ENCODE measurements at regions not wholly inside any gene's neighbourhood (a gene's known extent, or its start where the extent isn't known, plus 50 kb on each side); places are given as distances from the start of the nearest gene placed in this dataset.

DNA sequence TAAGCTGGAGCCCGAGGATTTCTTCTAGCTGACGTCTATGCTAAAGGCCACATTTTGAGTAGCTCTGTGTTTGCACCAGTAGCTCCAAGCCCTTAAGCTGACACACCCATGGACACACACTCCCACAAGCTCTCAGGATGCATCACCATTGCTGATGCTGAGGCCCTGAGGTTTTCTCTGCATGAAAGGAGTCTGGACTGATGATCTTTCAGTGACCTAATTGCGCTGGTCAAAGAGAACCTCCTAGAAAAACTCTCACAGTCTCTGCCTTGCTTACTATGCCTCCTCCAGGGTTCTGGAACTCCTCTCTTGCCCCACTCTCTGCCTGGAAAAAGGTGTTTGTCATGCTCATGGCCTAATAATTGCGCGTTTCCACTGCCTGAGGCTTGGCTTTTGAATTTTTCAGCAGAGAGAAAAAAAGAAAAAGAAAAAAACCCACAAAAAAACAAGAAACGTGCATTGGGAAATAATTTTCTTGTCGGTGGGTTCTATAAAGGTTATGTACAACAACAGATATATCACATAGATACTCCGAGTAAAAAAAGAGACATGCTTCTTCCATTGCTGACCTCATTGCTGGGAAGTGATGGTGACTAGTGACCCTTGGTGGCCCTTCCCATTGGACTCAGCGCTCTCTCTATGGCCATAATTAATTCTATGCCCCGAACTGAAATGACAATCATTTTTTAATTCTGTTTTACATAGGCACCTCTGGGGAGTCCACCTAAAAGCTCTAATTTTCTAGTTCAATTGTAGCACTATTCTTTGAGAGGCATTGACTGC lies 297.0 kb downstream of the TDRD15 start:
- no peak for DNase-seq

DNA sequence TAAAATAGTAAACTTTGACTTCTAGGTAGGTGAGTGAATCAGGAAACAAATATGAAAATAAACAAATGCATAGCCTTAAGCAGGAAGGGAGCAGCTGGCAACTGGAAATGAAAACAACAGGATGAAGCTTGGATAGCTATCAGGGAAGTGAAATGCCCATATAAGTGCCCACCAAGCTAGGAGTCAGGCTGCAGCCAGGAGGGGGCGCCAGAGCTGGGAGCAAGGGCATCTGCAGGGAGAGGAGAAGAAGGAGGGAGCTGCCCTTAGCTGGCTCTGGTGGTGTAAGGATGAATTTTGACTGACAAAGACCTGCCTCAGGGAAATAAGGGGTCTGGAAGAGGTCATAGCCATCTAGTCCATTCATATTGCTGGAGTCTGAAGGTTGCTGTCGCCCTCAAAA lies 298.3 kb downstream of the TDRD15 start:
- intact Hi-C loops (cut with DNase I): no loop called here

More for the DNA sequence above, 297.0 kb downstream of the TDRD15 start:
- intact Hi-C loops (cut with DNase I): no loop called here

DNA sequence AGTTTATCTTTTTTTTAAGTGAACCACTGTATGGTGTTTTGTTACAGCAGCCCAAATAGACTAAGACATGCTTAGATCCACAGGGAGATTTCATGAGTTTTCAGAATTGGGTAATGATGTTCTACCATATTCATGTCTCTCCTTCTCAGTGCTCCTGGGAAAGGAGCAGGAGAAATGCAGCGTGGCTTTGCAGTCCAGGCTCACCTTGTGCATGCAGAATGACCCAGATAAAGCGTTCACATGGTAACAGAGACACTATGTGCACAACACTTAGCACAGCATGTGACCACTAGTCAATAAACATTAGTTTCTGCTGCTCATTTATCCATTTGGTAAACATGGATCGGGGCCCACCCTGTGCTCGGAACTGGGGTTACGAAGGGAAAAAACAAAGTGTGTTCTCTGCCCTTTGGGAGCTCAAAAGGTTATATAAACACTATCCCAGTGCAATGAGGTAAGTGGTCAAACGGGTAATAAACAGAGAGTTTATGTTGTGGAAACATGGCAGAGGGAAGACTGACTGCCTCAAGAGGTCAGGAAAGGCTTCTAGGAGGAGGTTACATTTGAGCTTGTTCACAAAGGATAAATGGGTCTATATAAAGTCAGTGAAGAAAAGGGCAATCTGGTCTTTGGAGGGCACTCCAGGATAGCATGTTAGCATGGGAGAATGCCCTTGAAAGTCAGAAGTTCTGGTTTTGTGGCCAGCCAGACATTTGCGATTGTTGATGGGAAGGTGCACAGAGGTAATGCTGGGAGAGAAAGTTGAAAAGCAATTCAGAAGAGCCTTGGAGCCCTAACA lies 299.2 kb downstream of the TDRD15 start:
- intact Hi-C loops (cut with DNase I): no loop called here
- no peak for DNase-seq

More for the DNA sequence above, 298.3 kb downstream of the TDRD15 start:
- peak in 4 of 10 donors; percentile 9 to 54 (median 22) for DNase-seq

DNA sequence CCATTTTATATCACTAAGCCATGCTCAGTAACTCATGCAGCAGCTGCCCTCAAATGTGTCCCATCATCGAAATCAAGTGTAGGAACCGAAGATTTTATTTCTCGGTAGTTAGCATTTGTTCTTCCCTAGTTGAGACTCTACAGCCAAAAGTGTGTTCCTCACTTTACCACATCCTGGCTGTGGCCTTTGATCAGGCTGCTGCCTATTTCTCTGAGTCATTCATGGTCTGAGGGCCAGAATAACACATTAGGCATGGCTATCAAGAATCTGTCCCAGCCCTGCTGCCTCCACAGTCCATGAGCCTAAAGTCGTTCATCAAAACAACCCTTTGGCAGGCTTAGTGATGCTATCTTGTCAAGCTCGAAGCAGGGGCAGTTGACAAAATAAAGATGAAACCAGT lies 300.1 kb downstream of the TDRD15 start:
- DNase-seq: no peak
- intact Hi-C loops (cut with DNase I): no loop called here

DNA sequence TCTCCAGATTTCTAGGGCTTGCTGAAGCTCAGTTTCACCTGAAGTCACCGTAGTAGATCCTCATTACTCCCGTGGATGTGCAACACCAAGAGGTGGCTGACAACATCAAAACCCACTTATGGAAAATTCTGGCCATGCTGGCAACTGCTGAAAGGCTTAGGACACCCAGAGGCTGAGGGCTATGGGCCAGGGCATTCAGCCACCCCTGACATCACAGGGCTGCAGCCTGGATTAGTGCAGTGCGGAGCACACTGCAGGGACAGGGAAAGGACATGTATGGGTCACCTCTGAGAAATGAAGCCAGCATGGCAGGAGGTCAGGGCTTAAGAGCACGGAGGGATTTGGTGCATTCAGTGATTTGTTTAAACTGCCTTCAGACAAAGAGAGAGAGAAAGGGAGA lies 300.6 kb downstream of the TDRD15 start:
- intact Hi-C loops (cut with DNase I): no loop called here
- no peak for DNase-seq

DNA sequence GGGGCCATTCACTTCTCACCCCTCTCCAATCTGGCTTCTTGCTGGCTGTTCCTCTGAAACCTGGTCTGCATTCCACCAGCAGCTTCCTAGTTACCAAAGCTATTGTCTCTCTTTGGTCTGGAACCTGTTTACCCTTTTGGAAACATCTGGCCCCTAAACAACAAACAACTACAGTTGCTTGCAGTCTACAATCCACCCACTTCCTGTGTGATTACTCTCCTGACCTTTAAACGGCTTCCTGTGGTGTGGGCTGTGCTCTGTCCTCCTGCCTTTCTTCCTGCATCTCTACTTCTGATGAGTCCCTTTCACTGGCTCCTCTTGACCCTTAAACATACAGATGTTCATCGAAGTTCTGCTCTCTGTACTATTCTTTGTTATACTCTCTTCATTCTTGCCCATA lies 303.8 kb downstream of the TDRD15 start:
- no peak for DNase-seq
- intact Hi-C loops (cut with DNase I): no loop called here

DNA sequence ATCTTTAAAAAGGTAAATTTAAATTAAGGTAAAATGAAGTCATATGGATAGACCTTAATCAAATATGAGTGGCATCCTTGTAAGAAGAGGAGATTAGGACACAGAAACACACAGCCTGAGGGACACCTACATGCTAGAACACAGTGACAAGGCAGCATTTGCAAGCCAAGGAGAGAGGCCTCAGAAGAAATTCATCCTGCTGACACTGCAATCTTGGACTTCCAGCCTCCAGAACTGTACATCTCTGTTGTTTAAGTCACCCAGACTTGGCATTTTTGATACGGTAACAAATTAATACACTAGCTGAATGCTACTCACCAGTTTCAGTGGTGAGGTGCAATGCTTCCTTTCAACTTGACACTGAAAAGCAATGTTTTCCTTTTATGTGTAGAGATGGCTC lies 305.0 kb downstream of the TDRD15 start:
- intact Hi-C loops (cut with DNase I): no loop called here
- no peak for DNase-seq

DNA sequence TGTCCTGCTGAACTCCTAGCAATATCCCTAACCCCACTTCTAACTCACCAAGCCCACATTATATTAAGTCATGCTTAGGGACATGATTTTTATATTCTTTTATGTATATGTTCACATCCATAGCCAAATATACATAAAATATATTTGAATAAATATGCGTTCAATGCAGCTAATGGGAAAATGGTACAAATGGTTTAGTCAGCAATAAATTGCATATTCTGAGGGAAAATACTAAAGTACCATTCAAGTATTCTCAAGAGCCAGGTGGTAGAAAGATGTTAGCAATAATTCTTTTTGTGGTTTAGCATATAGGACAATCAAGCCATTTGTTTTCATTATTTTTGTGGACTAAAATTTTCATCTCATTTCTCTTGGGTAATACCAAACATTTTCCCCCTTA lies 306.0 kb downstream of the TDRD15 start:
- no peak for DNase-seq
- intact Hi-C loops (cut with DNase I): no loop called here

DNA sequence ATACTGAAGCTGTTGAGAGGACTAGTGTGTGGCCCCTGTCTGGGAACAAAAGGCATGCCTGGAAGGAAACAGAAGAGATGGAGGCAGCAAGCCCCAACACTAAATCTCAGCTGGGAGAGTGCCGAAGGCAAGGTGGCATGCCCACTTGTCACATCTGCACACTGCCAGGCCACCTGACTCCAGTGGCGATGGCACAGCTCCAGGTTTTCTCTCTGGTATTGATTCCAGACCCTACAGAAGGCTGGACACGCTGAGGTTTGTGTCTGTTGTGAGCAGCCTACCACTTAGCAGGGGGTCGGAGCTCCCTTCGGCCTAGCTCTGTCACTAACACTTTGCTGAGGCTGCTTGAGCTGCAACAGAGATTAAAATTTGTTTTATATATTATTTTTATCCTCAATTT lies 307.3 kb downstream of the TDRD15 start:
- DNase-seq: no peak

DNA sequence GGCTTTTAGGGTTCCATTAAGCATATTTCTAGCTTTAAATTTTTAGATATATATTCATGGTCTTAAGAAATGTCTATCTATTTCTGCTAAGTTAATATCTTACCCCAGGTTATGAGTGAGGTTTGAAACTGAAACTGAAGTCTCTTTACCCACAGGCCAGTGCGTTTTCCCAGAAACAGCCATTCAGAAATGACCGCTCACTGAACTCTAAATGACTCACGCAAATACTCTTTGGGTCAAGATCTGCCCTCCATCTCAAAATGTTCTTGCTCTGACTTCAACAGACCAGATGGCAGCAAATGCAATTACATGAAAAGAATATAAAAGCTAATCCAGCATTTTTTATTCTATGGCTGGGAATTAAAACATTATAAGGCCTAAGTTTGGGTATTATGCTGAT lies 315.2 kb downstream of the TDRD15 start:
- no peak for DNase-seq
- intact Hi-C loops (cut with DNase I): no loop called here

More for the DNA sequence above, 307.3 kb downstream of the TDRD15 start:
- intact Hi-C loops (cut with DNase I): no loop called here

DNA sequence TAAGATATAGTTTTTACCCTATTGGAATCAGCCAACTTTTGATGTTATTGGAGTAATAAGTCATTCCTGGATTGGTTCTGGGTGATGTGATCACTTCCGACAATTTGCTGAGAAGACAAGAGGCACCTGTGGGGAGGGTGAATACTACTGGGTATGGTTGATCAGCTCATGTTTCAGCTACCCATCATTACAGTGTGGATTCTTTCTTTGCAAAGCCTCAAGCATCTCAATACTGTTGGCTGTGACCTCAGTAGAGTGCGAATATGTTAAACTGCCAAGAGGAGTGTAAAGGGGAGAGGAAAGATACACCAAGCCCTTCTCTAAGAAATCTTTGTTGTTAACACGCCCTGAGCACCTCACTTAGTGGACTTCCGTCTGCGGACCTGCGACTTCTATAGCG lies 317.7 kb downstream of the TDRD15 start:
- intact Hi-C loops (cut with DNase I): no loop called here
- DNase-seq: no peak

DNA sequence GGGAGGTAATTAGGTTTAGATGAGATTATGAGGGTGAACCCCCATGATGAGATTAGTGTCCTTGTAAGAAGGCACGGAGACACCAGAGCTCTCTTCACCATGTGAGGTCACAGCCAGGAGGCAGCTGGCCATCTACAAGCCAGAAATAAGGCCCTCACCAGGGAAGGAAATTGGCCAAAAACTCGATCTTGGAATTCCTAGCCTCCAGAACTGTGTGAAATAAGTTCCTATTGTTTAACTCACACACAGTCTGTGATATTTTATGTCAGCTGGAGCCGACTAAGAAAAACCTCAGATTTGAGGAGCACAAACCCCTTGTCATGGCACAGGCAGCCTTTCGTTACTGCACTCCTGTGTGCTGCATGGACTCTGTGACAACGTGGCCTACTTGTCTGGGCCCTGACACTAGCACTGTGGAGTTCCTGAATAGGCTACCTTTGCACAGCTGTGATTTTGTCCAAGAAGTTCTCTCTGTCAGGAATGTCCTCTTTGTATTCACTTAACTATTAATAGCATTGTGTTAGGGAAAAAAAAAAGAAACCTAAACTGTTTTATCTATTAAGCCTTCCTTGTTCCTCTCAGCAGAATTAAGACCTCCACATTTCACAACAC lies 319.8 kb downstream of the TDRD15 start:
- no peak for DNase-seq
- intact Hi-C loops (cut with DNase I): no loop called here

DNA sequence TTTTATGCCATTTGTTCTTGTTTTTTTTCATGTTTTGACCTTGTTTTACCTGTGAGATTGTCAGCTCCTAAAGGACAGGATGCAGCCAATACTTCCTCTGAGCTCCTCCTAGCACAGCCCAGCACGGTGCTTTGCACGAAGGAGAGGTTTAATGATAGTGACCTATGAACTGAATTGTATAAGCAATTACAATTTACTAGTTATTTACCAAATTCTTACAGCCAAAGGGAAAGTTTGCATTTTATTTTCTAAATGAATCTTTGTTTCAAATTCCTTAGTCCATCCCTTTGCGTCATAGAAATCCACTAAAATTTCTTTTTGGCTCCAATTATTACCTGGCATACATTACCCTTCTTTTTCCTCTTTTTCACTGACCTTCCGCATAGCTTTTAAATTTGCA lies 326.1 kb downstream of the TDRD15 start:
- no peak for DNase-seq
- intact Hi-C loops (cut with DNase I): no loop called here

DNA sequence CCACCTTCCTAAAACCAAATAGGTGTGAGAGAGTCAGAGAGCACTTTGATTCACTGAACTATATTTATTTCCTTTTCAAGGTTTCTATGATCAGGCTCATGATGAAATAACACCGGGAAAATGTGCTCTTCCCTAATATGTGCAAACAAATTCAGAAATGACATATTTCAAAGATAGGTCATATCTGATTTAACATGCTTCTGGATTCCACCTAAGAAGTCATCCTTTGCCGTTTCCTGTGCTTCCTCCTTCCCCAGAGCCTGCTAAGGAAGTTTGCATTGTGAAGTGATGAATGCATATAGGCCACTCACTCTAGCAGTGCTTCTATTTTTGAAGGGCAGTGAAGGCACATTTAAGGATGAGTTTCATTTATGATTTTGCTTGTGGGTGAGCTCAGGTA lies 327.6 kb downstream of the TDRD15 start:
- intact Hi-C loops (cut with DNase I): no loop called here
- DNase-seq: no peak

DNA sequence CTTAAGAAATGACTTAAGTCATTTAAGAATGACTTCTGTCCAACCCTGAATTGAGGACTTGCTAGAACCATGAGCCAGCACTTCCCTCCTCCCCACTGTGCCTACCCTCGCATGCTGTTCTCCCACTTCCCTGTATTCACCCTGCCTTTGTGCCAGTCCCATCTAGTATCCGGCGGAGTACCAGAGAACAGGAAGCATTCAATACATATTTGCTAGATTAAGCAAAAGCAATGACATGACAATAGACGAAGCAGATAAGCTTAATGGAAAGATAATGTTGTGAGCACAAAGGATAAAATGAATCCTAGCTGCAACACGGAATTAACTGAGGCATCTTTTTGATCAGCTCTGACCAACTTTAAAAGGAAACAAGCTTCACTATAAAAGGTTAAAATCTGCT lies 328.5 kb downstream of the TDRD15 start:
- DNase-seq: no peak
- intact Hi-C loops (cut with DNase I): no loop called here

DNA sequence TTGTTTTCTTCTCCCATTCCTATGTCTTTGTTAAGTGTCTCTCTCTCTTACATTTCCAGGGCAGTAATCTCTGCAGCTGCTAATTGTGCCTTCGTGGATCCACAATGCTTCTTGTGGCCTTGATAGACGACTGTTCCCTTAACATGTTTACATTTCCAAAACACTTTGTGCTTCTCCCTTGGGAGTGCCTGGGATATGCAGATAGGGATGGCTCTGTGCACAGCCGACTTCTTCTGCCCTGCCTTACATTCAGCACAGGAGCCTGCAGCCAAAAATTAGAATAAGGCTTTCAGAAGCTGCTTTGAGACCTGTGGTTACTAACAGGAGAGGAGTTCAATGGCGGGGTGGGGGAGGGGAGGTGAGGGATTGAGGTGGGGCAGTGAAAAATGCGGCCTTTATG lies 328.9 kb downstream of the TDRD15 start:
- DNase-seq: no peak
- intact Hi-C loops (cut with DNase I): no loop called here

DNA sequence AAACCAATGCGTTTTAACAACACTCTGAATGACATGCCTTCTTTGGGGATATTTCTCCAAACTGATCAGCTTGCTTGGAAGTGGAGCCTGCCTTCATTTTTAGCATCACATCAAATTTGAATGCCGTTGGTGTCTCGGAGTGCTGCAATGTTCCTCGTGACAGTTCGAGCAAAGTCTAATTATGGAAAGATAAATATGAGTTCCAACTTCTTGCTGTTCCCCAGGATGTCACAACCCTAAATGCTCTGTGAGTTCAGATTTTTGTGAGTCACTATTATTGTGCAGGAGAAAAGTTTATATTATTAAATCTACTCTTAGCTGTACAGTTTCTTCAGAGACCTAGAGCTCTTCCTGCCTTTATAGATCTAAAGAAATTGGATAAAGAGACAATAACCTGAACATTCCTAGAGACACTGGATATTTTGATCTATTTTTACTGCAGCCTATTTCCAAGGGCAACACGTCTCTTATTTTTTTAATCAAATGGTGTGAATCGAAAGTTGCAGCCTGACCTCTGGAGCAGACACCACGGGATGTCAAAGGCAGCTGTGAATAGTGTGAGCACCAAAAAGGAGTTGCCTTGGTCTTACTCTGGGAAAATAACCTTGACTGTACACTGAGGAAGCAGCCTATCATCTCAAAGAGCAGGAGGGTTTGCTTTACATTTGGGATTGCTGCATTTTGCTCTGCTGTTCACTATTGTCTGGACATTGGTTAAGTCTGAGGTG lies 330.1 kb downstream of the TDRD15 start:
- no peak for DNase-seq
- intact Hi-C loops (cut with DNase I): no loop called here

DNA sequence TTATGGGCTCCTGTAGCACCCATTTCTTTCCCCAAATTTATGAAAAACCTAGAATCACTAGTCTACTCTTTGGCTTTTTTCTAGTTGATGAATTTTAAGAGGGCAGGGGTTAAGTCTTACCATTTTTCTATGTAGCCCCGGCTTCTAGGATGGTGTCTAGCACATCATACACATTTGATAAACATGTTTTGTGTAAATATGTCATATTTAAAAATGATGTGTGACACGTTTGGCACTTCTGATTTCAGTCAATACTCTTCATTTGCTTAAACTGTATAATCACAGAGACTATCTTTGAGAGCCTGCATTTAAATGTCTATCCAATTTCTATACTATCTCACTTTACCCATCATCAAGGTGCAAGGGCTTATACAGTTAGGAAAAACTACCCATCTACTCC lies 331.1 kb downstream of the TDRD15 start:
- intact Hi-C loops (cut with DNase I): no loop called here
- no peak for DNase-seq

DNA sequence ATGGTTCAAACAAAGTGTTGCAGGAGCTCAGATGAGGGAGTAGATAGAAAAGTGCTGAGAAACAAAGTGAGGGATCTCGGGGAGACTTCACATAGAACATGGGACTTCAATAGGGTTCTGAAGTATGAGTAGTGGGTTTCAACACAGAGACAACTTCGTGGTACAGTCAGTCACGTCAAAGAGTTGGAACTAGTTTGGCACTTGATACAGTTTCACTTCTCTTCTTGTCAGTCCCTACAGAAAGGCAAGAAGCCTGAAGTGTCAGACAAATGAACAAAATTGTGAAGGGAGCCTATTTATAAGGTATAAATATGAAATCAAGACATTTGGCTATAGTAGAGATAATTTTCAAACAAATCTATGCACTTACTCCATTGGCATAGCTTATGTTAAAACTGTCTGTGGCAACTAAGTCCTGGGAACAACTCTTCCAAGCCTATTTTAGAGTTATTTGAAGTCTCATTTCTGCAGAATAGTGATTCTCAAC lies 338.0 kb downstream of the TDRD15 start:
- intact Hi-C loops (cut with DNase I): no loop called here
- no peak for DNase-seq

DNA sequence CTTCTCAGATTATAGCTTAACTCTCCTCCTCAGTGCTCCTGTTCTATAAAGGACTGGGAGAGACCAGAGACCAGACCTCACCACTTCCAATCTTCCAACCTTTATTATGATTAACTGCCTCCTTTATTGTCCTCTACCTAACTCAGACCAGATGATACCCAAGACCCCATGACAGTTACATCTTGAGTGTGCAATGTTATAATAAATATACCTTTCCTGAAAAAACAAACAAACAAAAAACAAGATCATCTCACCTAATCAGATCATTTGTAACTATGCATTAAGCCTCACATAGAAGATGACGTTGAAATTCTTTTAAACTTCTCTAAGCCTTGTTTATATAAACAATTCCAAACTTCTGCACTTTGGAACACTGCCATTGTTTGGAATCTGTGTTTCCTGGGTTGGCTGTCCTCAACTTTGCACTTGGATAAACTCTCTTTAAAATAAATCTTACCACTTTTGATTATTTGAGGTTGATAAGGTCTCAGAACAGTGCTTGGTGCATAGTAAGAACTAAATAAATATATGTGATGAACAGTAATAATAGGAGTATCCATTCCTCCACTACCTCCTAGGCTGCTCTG lies 342.7 kb downstream of the TDRD15 start:
- intact Hi-C loops (cut with DNase I): no loop called here
- DNase-seq: no peak

Measured in posterior cingulate gyrus (tissue), 11 donors.